AG08395 (cell line): ENCODE measurements at regions not wholly inside any gene's neighbourhood (a gene's known extent, or its start where the extent isn't known, plus 50 kb on each side); places are given as distances from the start of the nearest gene placed in this dataset.
A peak's percentile ranks its signal among the peaks of the same experiment; 100 is the strongest.
"Not testable (repeated sequence)": the region's sequence is repeated elsewhere in the genome, so short reads cannot be mapped to it uniquely, and the experiment has no call there.

Source experiments
- DNase-seq: peaks from one replicate; pipeline ENCODE4 v3.0.0; 2012; ENCODE audit warnings: mixed read lengths, low spot score

GRCh38 chr16:48997946-48998345 lies 283.7 kb downstream of the CBLN1 start:
- no peak for DNase-seq

DNA sequence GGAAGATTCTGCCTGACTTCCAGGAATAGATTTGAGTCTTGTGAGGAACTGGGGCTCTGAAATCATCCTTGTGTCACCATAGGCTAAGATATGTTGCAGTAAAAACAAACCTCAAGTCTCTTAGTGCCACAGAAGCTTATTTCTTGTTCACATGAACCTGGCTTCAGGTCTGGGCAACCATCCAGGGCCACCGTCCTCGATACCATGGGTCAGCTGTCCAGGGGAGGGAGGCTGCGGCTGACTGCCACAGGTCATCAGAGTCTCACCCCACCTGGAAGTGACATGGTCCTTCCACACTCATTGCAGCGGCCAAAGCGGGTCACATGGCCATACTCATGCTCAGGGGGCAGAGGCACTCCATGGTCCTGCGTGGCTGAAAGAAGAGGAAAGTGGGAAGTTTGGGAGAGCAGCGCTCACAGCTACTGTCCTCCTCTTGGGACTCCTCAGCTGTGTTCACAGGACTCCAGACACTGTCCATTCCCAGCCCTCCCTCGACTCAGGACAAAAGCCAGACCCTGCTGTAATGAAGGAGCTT lies 284.5 kb downstream of the CBLN1 start:
- DNase-seq, result no peak

DNA sequence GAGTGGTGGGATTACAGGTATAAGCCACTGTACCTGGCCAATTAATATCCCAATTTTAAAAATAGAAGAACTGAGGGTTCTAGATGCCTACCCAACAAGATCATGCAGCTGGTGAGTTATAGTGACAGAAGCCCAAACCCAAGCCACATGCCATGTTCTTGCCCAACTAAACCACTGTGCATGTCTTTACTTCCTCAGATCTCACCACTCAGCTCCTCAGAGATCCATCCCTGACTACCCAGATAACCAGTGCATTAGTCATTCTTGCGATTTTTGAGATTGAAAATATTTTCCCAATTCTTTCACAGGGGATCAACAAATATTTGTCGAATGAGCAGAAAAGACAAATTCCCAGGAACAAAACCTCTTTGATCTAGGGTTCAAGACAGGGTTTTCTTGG lies 303.1 kb downstream of the CBLN1 start:
- DNase-seq, result peak; percentile 60

DNA sequence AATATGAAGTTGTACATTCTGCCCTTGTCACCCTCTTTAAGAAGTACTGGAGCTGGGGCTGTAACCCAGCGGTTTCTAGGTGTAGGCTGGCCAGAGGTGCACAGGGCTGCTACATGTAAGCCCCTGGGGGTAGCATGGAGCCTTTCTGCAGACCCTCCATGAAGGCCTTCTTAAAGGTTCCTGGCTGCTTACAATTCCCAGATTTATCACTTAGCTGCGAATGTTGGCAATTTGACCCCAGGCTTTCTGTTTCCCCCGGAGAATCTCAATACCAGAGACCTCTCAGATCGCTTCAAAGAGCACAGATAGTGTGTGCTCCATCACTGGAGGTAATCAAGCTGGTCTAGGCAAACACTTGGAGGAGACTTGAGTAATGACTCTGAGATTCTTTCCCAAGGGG lies 309.4 kb downstream of the CBLN1 start:
- DNase-seq, result no peak

DNA sequence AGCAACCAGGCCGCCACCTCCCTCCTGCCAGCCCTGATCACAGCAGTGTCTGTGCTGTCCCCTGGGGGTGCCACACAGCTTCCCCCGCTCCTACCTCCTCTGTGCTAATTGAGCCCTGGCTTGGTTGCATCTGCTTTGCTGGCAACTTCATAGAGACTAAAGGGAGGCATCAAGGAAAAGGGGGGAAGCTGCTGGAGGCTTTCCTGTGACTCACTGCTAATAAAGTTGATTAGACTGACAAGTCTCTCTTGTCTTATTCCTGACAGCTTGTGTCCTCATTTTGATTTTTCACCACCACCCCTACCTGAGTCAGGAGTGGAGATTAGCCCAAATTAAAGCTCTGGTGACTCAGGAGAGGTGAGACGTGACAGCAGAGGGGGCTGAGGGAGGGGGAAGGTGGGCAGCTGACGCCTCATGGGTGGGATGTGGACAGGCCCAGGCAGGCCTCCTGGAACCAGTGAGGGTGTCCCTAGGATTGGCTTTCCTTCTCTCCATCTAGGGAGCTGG lies 310.0 kb downstream of the CBLN1 start:
- DNase-seq, result peak; percentile 29

- DNase-seq, result no peak
Observed at GRCh38 chr16:48970216-48970615, 311.4 kb downstream of the CBLN1 start.

DNA sequence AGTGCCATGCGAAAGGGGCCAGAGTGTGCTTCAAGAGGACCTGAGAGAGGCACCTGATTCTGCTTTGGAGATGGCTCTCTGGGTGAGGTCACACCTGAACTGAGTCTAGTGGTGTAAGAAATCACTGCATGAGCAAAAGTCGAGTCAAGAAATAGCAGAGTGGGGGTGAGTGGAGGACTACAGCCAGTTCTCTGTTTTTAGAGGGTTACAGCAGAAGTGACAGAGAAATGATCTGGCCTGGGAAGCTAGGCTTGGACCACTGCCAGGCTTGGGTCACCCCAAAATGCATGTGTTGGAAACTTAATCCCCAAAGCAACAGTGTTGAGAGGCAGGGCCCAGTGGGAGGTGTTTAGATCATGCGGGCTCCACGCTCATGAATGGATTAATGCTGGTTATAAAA lies 312.0 kb downstream of the CBLN1 start:
- no peak for DNase-seq

GRCh38 chr16:48965386-48965785 lies 316.3 kb downstream of the CBLN1 start:
- peak; percentile 17 for DNase-seq

DNA sequence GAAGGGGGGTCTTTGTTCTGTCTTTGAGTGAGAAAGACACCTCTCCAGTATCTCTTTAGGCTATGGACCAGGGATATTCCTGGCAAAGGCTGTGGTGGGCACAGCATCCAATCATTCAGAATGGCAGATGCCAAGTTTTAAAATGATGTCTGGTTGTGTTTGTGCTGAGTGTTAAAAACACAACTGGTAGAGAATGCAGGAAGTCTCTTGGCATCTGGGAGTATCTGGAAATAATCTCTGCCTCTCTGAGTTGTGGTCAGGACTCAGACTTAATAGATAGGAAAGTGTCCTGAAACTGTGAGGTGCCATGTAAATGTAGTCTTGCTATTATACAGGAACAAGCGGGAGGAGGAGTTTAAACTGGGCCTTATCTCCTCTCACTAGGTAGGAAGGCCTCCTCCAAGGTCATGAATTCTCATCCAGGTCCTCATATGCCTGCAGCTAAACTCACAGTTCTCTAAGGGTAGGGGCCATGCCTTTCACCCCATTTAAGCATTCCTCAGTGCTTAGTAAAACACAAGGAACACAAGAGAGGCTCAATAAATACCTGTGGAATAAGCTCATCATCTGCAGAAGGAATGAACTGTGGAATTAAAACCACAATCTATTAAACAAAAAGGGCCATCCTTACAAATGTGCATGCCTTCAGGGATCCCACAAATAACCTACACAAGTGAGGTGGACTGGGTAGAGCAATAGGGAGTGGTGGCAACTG lies 317.6 kb downstream of the CBLN1 start:
- DNase-seq, result peak; percentile 87

- DNase-seq, result peak; percentile 80
Observed at GRCh38 chr16:48963306-48963705, 318.3 kb downstream of the CBLN1 start.

DNA sequence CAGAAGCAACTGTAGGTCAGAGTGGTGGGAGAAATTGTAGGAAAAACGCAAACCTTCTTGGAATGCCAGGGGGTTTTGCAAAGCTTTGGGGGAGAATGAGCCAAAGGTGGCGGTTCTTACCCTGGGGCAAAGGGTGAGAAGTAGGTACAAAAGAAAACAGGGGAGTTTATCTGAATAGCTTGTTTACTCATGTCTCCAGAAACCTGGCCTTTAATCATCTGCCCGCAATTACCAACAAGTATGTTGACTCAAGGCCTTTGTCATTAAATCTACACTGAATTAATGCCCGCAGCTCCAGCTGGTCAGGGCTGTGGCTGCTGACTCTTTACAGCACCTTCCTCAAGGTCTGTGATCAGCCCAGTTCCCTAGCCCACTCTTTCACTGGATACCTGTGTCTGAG lies 320.1 kb downstream of the CBLN1 start:
- DNase-seq, result no peak

DNA sequence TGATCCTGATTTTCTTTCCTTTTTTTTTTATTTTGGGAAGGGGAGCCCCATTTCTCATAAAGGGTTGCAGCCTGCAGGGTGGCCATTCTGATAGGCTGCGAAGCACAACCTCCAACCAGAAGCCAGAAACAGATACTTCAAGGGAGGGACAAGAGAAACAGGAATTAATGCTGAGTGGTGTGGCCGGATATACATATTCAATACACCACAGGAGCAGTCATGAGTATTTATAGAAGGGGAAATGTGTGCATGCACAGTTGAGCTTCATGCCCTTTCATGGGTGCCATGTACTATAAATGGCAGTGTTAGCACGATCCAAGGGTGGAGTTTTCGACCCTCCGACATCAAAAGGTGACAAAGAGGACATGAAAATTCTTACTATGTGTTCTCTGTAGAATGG lies 320.8 kb downstream of the CBLN1 start:
- no peak for DNase-seq

- no peak for DNase-seq
Observed at GRCh38 chr16:48959747-48960146, 321.9 kb downstream of the CBLN1 start.

- no peak for DNase-seq
Observed at GRCh38 chr16:48959204-48959603, 322.4 kb downstream of the CBLN1 start.

- DNase-seq, result no peak
Observed at GRCh38 chr16:48958681-48959080, 323.0 kb downstream of the CBLN1 start.

GRCh38 chr16:48956620-48957019 lies 325.0 kb downstream of the CBLN1 start:
- no peak for DNase-seq

DNA sequence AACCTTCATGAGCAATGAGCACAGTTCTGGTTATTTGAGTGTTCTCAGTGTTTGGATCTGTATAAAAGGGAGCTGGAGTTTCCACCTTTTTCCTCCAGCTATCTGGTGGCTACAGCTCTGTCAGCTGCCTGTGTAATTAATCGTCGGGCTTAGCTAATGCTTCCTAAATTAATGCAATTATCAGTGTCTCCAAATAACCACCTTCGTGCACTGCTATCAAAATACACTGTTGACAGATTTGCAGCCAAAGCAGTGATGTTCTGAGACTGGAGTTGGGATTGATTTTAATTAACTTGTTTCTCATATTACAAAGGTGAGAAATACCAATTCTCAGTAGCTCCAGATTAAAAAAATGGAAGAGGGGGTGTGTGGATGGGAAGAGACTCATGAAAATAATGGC lies 325.8 kb downstream of the CBLN1 start:
- DNase-seq, result no peak

GRCh38 chr16:48951621-48952125 lies 330.0 kb downstream of the CBLN1 start:
- not testable (repeated sequence) for DNase-seq

- DNase-seq, result no peak
Observed at GRCh38 chr16:48950184-48950583, 331.5 kb downstream of the CBLN1 start.

- DNase-seq, result peak; percentile 37
Observed at GRCh38 chr16:48949636-48950035, 332.0 kb downstream of the CBLN1 start.

GRCh38 chr16:48948911-48949310 lies 332.7 kb downstream of the CBLN1 start:
- no peak for DNase-seq

DNA sequence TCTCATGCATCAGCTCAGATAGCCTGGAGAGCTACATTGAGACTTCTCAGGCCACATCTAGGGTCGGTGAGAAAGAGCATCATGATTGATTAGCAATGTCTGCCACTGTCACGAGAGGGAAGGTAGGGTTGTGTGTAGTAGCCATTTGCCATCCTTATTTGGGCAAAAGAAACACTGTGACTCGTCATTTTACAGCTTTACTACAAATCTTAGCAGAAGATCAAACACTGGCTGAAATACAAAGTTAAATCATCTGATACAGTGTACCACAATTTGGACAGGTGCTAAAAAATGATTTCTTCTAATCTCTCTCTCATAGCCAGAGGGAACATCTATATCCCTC lies 334.3 kb downstream of the CBLN1 start:
- no peak for DNase-seq

DNA sequence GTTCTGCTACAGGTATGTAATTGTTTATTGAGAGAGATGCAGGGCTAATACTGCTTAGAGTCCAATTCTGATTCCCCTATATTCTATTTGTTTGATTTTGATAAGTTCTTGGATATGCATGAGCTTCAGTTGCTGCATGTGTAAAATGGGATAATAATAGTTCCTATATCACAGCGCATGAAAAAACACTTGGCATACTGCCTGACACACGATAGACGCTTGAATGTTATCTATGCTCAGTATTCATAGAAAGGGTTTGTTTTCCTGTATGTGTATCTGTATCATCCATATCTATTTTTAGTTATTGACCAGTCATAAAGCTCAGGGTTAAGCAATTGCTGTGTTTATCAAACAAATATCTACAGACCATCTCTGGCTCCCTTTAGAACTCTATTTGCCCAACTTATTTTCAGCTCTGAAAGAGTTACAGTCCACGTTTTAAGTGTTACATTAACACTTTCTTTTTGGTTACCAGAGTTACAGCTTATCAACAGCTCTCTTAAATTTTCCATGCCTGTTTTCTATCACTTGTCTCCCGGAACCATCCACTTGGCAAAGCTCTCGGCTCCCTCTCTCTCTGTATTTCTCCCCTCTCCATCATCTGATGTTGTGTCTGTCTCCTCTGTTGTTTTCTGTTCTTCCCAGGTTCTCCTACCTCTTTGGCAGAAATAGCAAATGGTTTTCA lies 334.8 kb downstream of the CBLN1 start:
- DNase-seq, result no peak
